ENCODE measurements at regions not wholly inside any gene's neighbourhood (a gene's known extent, or its start where the extent isn't known, plus 50 kb on each side); places are given as distances from the start of the nearest gene placed in this dataset.

DNA sequence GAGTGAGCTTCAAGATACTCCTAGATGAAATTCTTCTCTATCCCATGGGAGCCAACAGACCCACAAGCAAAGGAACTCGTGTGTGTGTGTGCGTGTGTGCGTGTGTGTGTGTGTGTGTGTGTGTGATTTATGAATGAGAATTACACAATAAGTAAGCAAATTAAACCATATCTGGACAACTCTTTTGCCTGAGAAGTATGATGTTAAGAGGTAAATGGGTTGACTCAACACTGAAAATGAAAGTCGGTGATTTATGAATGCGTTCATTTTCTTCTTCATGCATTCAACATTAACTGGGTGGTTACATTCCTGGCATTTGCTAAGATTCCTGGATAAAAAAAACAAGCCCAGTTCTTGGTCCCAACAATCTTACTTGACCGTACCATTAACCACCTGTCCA is 171.3 kb upstream of the ZNF462 start:
- TF ChIP-seq POLR2AphosphoS5 (IDR thresholded peaks at IDR 0.05; ENCODE audit: low read depth, low read length) = no peak
- TF ChIP-seq, protein P1, sequence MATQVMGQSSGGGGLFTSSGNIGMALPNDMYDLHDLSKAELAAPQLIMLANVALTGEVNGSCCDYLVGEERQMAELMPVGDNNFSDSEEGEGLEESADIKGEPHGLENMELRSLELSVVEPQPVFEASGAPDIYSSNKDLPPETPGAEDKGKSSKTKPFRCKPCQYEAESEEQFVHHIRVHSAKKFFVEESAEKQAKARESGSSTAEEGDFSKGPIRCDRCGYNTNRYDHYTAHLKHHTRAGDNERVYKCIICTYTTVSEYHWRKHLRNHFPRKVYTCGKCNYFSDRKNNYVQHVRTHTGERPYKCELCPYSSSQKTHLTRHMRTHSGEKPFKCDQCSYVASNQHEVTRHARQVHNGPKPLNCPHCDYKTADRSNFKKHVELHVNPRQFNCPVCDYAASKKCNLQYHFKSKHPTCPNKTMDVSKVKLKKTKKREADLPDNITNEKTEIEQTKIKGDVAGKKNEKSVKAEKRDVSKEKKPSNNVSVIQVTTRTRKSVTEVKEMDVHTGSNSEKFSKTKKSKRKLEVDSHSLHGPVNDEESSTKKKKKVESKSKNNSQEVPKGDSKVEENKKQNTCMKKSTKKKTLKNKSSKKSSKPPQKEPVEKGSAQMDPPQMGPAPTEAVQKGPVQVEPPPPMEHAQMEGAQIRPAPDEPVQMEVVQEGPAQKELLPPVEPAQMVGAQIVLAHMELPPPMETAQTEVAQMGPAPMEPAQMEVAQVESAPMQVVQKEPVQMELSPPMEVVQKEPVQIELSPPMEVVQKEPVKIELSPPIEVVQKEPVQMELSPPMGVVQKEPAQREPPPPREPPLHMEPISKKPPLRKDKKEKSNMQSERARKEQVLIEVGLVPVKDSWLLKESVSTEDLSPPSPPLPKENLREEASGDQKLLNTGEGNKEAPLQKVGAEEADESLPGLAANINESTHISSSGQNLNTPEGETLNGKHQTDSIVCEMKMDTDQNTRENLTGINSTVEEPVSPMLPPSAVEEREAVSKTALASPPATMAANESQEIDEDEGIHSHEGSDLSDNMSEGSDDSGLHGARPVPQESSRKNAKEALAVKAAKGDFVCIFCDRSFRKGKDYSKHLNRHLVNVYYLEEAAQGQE (IDR thresholded peaks at IDR 0.05; ENCODE audit: insufficient read depth in 1 of 2, low read depth in 2 of 2, low read length in 2 of 2) = no peak
- no peak for TF ChIP-seq FOXP2 (optimal IDR thresholded peaks at IDR 0.05; ENCODE audit: borderline replicate concordance, extremely low read depth, extremely low read length, insufficient read depth)
- TF ChIP-seq TAF1 (IDR thresholded peaks at IDR 0.05; ENCODE audit: borderline replicate concordance, insufficient read depth, low read length) = no peak
- TF ChIP-seq SIN3A (IDR thresholded peaks at IDR 0.05; ENCODE audit: borderline replicate concordance, insufficient read depth, low read length) = no peak

GRCh38 chr9:106693558-106693957 is 169.4 kb upstream of the ZNF462 start:
- TF ChIP-seq, protein P1 (IDR thresholded peaks at IDR 0.05; ENCODE audit: insufficient read depth in 1 of 2, low read depth in 2 of 2, low read length in 2 of 2) = no peak
- no peak for TF ChIP-seq POLR2AphosphoS5 (IDR thresholded peaks at IDR 0.05; ENCODE audit: low read depth, low read length)
- no peak for TF ChIP-seq TAF1 (IDR thresholded peaks at IDR 0.05; ENCODE audit: borderline replicate concordance, insufficient read depth, low read length)
- no peak for TF ChIP-seq SIN3A (IDR thresholded peaks at IDR 0.05; ENCODE audit: borderline replicate concordance, insufficient read depth, low read length)
- TF ChIP-seq FOXP2 (optimal IDR thresholded peaks at IDR 0.05; ENCODE audit: borderline replicate concordance, extremely low read depth, extremely low read length, insufficient read depth) = no peak

DNA sequence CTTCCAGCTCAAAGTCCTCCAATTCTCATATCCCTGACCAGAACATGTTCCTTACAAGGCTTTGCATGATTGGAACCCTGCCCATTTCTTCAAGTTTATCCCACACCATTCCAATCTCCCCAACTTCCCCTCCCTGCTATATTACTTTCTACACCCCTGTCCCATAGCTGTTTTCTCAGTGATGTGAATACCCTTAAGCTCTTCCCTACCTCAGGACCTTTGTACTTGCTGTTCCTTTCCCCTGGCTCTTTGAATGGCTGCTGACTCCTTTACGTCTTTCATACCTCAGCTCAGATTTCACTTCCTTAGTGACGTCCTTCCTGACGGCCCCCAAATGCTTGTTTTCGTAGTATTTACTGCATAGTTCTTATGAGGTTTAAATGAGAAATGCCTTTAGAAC is 166.2 kb upstream of the ZNF462 start:
- TF ChIP-seq SIN3A (IDR thresholded peaks at IDR 0.05; ENCODE audit: borderline replicate concordance, insufficient read depth, low read length) (no peak), TAF1 (IDR thresholded peaks at IDR 0.05; ENCODE audit: borderline replicate concordance, insufficient read depth, low read length) (no peak), FOXP2 (optimal IDR thresholded peaks at IDR 0.05; ENCODE audit: borderline replicate concordance, extremely low read depth, extremely low read length, insufficient read depth) (no peak), POLR2AphosphoS5 (IDR thresholded peaks at IDR 0.05; ENCODE audit: low read depth, low read length) (no peak)
- TF ChIP-seq, protein P1 (IDR thresholded peaks at IDR 0.05; ENCODE audit: insufficient read depth in 1 of 2, low read depth in 2 of 2, low read length in 2 of 2) = no peak

DNA sequence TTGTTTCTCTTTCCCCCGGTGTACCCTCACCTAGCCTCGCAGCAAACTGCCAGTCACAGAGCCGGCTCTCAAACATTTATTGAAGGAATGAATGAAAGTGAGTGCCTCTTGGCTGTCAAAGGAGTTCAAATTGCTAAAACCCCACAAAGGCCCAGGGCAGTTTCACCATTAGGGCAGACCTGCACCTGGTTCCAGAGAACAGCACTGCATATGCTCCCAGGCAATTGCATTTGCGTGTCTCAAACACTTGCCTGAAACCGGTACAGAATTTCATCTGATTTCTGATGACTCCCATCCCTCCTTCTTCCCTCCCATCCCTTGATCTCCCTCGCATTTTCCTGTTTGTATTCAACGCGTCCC is 165.6 kb upstream of the ZNF462 start:
- TF ChIP-seq TAF1 (IDR thresholded peaks at IDR 0.05; ENCODE audit: borderline replicate concordance, insufficient read depth, low read length) (no peak), SIN3A (IDR thresholded peaks at IDR 0.05; ENCODE audit: borderline replicate concordance, insufficient read depth, low read length) (no peak), FOXP2 (optimal IDR thresholded peaks at IDR 0.05; ENCODE audit: borderline replicate concordance, extremely low read depth, extremely low read length, insufficient read depth) (no peak), POLR2AphosphoS5 (IDR thresholded peaks at IDR 0.05; ENCODE audit: low read depth, low read length) (no peak)
- TF ChIP-seq, protein P1 (IDR thresholded peaks at IDR 0.05; ENCODE audit: insufficient read depth in 1 of 2, low read depth in 2 of 2, low read length in 2 of 2) = no peak

Data from PFSK-1 (cell line).